ENCODE measurements at regions not wholly inside any gene's neighbourhood (a gene's known extent, or its start where the extent isn't known, plus 50 kb on each side); places are given as distances from the start of the nearest gene placed in this dataset.
"Not testable (repeated sequence)": the region's sequence is repeated elsewhere in the genome, so short reads cannot be mapped to it uniquely, and the experiment has no call there.

DNA sequence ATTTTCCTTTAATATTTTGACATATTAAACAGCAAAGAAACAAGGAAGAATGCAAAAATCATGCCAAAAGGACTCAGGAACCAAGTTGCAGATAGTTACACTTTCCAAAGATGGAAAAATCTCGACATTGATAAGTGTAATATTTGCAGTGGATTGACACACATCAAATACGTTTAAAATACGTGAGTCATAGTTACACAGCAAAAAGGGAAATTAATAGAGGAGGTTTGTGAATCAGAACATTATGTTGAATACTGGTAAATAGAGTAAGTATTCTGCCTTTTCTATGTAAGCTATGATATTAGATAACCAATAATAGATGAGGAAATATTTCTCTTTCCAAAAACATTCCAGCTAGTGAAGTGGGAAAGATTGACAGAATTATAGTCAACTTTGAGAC is 1761.3 kb upstream of the IGFBP7 start:
- no peak overlapping the region for H3K27ac ChIP-seq
- no peak for ATAC-seq
- no peak overlapping the region for H3K4me3 ChIP-seq
- H3K4me1 ChIP-seq: no peaks in the 10 kb centered on the region
- intact Hi-C loops (cut with DNase I): no loop called here
- peaks cover 0 to 8% of the 10 kb centered on the region in 2 donors for H3K9me3 ChIP-seq
- no peak for DNase-seq
- no peaks in the 10 kb centered on the region for H3K36me3 ChIP-seq
- TF ChIP-seq, protein P1, sequence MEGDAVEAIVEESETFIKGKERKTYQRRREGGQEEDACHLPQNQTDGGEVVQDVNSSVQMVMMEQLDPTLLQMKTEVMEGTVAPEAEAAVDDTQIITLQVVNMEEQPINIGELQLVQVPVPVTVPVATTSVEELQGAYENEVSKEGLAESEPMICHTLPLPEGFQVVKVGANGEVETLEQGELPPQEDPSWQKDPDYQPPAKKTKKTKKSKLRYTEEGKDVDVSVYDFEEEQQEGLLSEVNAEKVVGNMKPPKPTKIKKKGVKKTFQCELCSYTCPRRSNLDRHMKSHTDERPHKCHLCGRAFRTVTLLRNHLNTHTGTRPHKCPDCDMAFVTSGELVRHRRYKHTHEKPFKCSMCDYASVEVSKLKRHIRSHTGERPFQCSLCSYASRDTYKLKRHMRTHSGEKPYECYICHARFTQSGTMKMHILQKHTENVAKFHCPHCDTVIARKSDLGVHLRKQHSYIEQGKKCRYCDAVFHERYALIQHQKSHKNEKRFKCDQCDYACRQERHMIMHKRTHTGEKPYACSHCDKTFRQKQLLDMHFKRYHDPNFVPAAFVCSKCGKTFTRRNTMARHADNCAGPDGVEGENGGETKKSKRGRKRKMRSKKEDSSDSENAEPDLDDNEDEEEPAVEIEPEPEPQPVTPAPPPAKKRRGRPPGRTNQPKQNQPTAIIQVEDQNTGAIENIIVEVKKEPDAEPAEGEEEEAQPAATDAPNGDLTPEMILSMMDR (IDR thresholded peaks at IDR 0.05): no peak
- H3K27me3 ChIP-seq: no peaks in the 10 kb centered on the region

DNA sequence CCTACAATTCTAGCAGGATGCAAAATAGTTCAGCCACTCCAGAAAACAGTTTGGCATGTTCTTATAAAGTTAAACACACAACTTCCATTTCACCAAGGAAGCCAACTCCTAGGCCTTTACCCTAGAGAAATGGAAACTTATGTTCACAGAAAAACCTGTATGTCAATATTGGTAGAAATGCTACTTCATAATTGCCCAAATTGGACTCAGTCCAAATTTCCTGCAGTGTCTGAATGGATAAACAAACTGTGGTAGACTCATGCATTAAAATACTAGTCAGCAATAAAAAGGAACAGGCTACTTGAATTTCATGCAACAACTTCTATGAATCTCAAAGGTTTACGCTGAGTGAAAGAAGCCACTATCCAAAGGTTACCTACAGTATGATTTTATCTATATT is 1738.8 kb upstream of the IGFBP7 start:
- H3K4me1 ChIP-seq: no peaks in the 10 kb centered on the region
- intact Hi-C loops (cut with DNase I): no loop called here

GRCh38 chr4:58843455-58843854 is 1733.3 kb upstream of the IGFBP7 start:
- DNase-seq (no peak), ATAC-seq (no peak)
- Histone ChIP-seq H3K27me3 (no peaks in the 10 kb centered on the region), H3K36me3 (no peaks in the 10 kb centered on the region), H3K4me1 (no peaks in the 10 kb centered on the region), H3K27ac (no peak overlapping the region), H3K9me3 (no peaks in the 10 kb centered on the region), H3K4me3 (no peak overlapping the region)
- intact Hi-C loops (cut with DNase I): no loop called here
- TF ChIP-seq, protein P1 (IDR thresholded peaks at IDR 0.05): no peak

More for the DNA sequence above, 1738.8 kb upstream of the IGFBP7 start:
- TF ChIP-seq, protein P1 (IDR thresholded peaks at IDR 0.05): no peak
- no peaks in the 10 kb centered on the region for H3K9me3 ChIP-seq
- DNase-seq (no peak), ATAC-seq (no peak)
- H3K27ac ChIP-seq: no peak overlapping the region
- no peak overlapping the region for H3K4me3 ChIP-seq
- H3K36me3 ChIP-seq: no peaks in the 10 kb centered on the region
- no peaks in the 10 kb centered on the region for H3K27me3 ChIP-seq

GRCh38 chr4:58833126-58833525 is 1722.9 kb upstream of the IGFBP7 start:
- Histone ChIP-seq H3K9me3 (peaks cover 0 to 2% of the 10 kb centered on the region in 2 donors), H3K27me3 (no peaks in the 10 kb centered on the region), H3K4me3 (no peak overlapping the region), H3K27ac (no peak overlapping the region), H3K36me3 (no peaks in the 10 kb centered on the region), H3K4me1 (no peaks in the 10 kb centered on the region)
- ATAC-seq: no peak
- DNase-seq: no peak
- intact Hi-C loops (cut with DNase I): no loop called here
- TF ChIP-seq, protein P1 (IDR thresholded peaks at IDR 0.05): no peak

DNA sequence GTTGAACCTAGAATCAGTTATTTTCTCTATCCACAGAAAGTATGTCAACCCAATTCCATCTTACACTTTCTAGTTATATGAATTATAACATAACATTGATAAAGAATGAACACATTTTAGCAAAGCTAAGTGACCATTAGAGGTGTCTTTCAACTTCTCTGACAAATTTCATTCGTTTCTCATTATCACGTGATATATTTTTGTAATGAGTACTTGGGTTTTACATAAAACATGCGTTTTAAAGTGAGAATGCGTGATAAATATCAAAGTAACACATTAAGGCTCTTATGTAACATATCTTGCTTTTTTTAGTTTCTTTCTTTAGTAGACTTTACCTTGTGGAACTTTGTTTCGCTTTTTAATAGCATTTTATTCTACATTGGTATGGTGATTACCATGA is 1715.1 kb upstream of the IGFBP7 start:
- Histone ChIP-seq H3K4me1 (no peaks in the 10 kb centered on the region), H3K4me3 (no peak overlapping the region), H3K9me3 (peaks cover 0 to 2% of the 10 kb centered on the region in 2 donors), H3K27me3 (no peaks in the 10 kb centered on the region), H3K27ac (no peak overlapping the region), H3K36me3 (no peaks in the 10 kb centered on the region)
- TF ChIP-seq, protein P1 (IDR thresholded peaks at IDR 0.05): no peak
- intact Hi-C loops (cut with DNase I): no loop called here
- no peak for ATAC-seq
- DNase-seq: no peak

GRCh38 chr4:58818560-58818959 is 1708.4 kb upstream of the IGFBP7 start:
- peak in 1 of 4 donors; percentile 57 for DNase-seq
- intact Hi-C loops (cut with DNase I): not testable (repeated sequence)

More at GRCh38 chr4:58818560-58818959, 1708.4 kb upstream of the IGFBP7 start:
- not testable (repeated sequence) for H3K27me3 ChIP-seq, H3K36me3 ChIP-seq, H3K9me3 ChIP-seq, ATAC-seq, H3K4me3 ChIP-seq, H3K4me1 ChIP-seq, H3K27ac ChIP-seq

Data from left lung (tissue), 4 donors.